Adrenal gland (tissue), 9 donors: ENCODE measurements at regions not wholly inside any gene's neighbourhood (a gene's known extent, or its start where the extent isn't known, plus 50 kb on each side); places are given as distances from the start of the nearest gene placed in this dataset.

Source experiments
- DNase-seq, 7 donors: peaks; one replicate each; pipeline ENCODE4 v3.0.0-alpha.2; 2019 to 2020
- H3K27ac ChIP-seq, 5 donors: fragments of 200-600 bp; sonication (generic) in 4 of 5; 1 replicate in 3 of 5; 2 replicates in 2 of 5; pipeline versions ENCODE4 v1.5.1 to v1.8.0; 2016 to 2020; ENCODE audit warnings: mild to moderate bottlenecking in 1 of 5
- H3K27me3 ChIP-seq: fragments of 200-600 bp; 2 replicates; pipeline ENCODE4 v1.8.0; 2021
- H3K36me3 ChIP-seq, 2 donors: fragments of 200-600 bp; replicated peaks in 1 of 2; 1 replicate in 1 of 2; 2 replicates in 1 of 2; pipeline versions ENCODE4 v1.5.1 to v1.8.0; 2018 to 2022
- H3K4me1 ChIP-seq, 2 donors: fragments of 200-600 bp; replicated peaks in 1 of 2; 1 replicate in 1 of 2; 2 replicates in 1 of 2; pipeline versions ENCODE4 v1.5.1 to v1.8.0; 2018 to 2021
- H3K4me3 ChIP-seq, 4 donors: fragments of 200-600 bp; sonication (generic) in 3 of 4; one replicate each; pipeline ENCODE4 v1.5.1; 2016 to 2018
- H3K9me3 ChIP-seq, 3 donors: fragments of 200-600 bp; sonication (generic) in 1 of 3; replicated peaks in 1 of 3; 1 replicate in 2 of 3; 2 replicates in 1 of 3; pipeline versions ENCODE4 v1.5.1 to v1.8.0; 2016 to 2021
- POLR2A ChIP-seq, 2 donors: fragments of 450-650 bp; IDR thresholded peaks; one replicate each; pipeline ENCODE4 v1.6.1; 2017; ENCODE audit warnings: antibody characterized with exemption in 2 of 2, mild to moderate bottlenecking in 2 of 2, moderate library complexity in 1 of 2
- WGBS, 4 donors: extraction: QIAGEN DNeasy Blood & Tissue Kit in 2 of 4; methylation state at CpG; one replicate each; pipeline versions ENCODE4 v1.1.5 to v1.1.7; 2013 to 2017; 5-methylcytosine and 5-hydroxymethylcytosine counted together
- intact Hi-C, 2 donors: fragments of 100-400 bp; cut with DNase I; formaldehyde crosslinking; loops; one replicate each; pipeline versions ENCODE4 v1.14.1 to v1.15.0; 2022 to 2023
- TF ChIP-seq, protein P1 (sequence below), 6 experiments: fragments of 450-650 bp in 4 of 6; fragments of 200-600 bp in 2 of 6; sonication (generic) in 1 of 6; IDR thresholded peaks; 1 replicate in 5 of 6; 2 replicates in 1 of 6; pipeline versions ENCODE4 v1.5.1 to v1.8.0; 2016 to 2021; ENCODE audit warnings: antibody characterized with exemption in 6 of 6, mild to moderate bottlenecking in 2 of 6, moderate library complexity in 1 of 6
- donor health status: healthy with polysubstance abuse.
- donor health status: Bipolar disorder and iron deficiency.
- donor health status: DM: yes; HTN: yes; CAD: no.
- donor health status: DM: no; HTN: no; CAD: no.
- donor health status: DM: no; HTN: no; CAD: no.

DNA sequence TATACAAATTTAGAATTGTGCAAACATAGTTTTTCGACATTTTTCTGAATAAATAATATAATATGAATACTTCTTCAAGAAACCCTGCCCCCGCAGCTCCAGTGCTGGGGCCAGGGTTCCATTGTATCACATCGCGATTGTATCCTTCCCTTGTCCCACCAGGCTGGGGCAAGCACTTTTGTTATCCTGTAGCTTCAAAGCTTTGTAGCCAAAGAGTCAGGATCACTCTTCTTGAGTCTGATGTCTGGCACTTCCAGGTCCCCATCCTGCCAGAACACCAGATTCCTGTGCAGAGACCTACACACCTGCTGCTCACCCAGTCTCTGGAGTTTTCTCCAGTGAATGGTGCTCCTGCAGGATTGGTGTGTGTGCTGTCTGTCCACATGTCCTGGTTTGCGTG lies 186.9 kb downstream of the ASB1 start:
- Histone ChIP-seq H3K27ac (no peak overlapping the region), H3K4me3 (no peak overlapping the region), H3K9me3 (no peaks in the 10 kb centered on the region), H3K4me1 (no peaks in the 10 kb centered on the region), H3K27me3 (no peaks in the 10 kb centered on the region), H3K36me3 (no peaks in the 10 kb centered on the region)
- WGBS, 4 donors, result 59 to 79% (median 74%) methylated on average over 5 of the region's 5 CpGs
- TF ChIP-seq POLR2A (IDR thresholded peaks at IDR 0.05), result no peak
- TF ChIP-seq, protein P1, sequence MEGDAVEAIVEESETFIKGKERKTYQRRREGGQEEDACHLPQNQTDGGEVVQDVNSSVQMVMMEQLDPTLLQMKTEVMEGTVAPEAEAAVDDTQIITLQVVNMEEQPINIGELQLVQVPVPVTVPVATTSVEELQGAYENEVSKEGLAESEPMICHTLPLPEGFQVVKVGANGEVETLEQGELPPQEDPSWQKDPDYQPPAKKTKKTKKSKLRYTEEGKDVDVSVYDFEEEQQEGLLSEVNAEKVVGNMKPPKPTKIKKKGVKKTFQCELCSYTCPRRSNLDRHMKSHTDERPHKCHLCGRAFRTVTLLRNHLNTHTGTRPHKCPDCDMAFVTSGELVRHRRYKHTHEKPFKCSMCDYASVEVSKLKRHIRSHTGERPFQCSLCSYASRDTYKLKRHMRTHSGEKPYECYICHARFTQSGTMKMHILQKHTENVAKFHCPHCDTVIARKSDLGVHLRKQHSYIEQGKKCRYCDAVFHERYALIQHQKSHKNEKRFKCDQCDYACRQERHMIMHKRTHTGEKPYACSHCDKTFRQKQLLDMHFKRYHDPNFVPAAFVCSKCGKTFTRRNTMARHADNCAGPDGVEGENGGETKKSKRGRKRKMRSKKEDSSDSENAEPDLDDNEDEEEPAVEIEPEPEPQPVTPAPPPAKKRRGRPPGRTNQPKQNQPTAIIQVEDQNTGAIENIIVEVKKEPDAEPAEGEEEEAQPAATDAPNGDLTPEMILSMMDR (IDR thresholded peaks at IDR 0.05), result no peak
- DNase-seq, result no peak
- intact Hi-C loops, result no loop called here

DNA sequence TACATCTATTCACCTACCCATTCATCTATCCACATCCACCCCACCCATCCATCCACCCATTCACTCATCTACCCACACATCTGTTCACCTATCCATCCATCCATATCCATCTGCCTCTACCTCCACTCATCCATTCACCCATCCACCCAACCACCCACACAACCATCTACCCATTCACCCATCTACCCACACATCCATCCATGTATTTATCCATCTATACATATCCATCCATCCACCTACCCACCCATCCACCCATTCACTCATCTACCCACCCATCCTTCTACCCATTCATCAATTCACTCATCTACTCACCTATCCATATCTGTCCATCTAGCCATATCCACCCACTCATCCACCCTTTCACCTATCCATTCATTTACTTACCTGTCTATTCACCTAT lies 187.6 kb downstream of the ASB1 start:
- no peak for DNase-seq
- Histone ChIP-seq H3K9me3 (no peaks in the 10 kb centered on the region), H3K27ac (no peak overlapping the region), H3K4me1 (no peaks in the 10 kb centered on the region), H3K4me3 (no peak overlapping the region), H3K36me3 (no peaks in the 10 kb centered on the region), H3K27me3 (no peaks in the 10 kb centered on the region)
- TF ChIP-seq, protein P1 (IDR thresholded peaks at IDR 0.05), result no peak
- no peak for TF ChIP-seq POLR2A (IDR thresholded peaks at IDR 0.05)
- intact Hi-C loops, result no loop called here

DNA sequence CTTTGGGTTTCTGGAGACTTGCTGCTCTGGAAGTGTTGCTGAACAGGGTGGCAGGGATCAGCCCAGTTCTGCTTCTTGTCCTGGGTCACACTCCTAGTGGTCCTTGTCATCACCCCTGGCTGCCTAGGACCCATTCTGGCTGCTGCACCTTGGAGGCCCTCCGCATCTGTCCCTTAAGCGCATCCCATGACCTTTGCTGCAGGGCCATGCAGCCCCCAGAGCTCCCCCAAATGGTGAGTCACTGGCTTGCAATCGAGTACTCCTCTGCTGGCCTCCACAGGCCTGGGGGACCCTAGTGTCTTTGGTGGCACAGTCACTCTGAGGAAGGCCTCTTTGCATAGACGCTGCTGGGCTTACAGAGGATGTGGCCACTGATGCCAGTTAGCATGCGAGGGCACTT lies 188.5 kb downstream of the ASB1 start:
- intact Hi-C loops, result no loop called here
- Histone ChIP-seq H3K27me3 (no peaks in the 10 kb centered on the region), H3K4me3 (no peak overlapping the region), H3K9me3 (no peaks in the 10 kb centered on the region), H3K4me1 (no peaks in the 10 kb centered on the region), H3K36me3 (no peaks in the 10 kb centered on the region), H3K27ac (no peak overlapping the region)
- 75 to 95% (median 79%) methylated on average over 3 to 5 of the region's 5 CpGs for WGBS, 4 donors
- no peak for TF ChIP-seq POLR2A (IDR thresholded peaks at IDR 0.05)
- TF ChIP-seq, protein P1 (IDR thresholded peaks at IDR 0.05), result no peak
- DNase-seq, result no peak

DNA sequence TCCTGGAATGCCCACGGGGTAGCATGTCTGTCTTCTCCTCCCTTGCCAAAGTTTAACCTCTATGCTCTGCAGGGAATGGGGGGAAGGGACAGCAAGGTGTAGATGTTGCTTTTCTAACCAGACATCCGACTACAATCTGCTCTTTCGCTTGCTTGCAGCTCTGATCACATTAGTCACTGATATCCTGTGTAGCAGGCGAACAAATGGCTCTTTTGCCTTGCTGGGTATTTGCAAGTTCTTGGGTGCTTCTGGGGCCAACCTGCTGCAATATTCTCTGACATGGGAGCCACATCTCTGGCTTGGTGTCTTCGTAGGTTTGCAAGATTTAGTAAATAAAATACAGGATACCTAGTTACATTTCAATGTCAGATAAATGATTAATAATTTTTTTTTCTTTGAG lies 190.0 kb downstream of the ASB1 start:
- H3K4me1 ChIP-seq, result no peaks in the 10 kb centered on the region
- H3K27ac ChIP-seq, result no peak overlapping the region
- no peak overlapping the region for H3K4me3 ChIP-seq
- DNase-seq, result no peak
- H3K27me3 ChIP-seq, result no peaks in the 10 kb centered on the region
- no peaks in the 10 kb centered on the region for H3K36me3 ChIP-seq
- intact Hi-C loops, result no loop called here
- 56 to 67% (median 61%) methylated on average over 5 of the region's 5 CpGs for WGBS, 4 donors
- TF ChIP-seq, protein P1 (IDR thresholded peaks at IDR 0.05), result no peak
- no peak for TF ChIP-seq POLR2A (IDR thresholded peaks at IDR 0.05)
- H3K9me3 ChIP-seq, result no peaks in the 10 kb centered on the region
